DND-41 (cell line): ENCODE measurements at regions not wholly inside any gene's neighbourhood (a gene's known extent, or its start where the extent isn't known, plus 50 kb on each side); places are given as distances from the start of the nearest gene placed in this dataset.

Experiments
- EZH2 ChIP-seq: IDR thresholded peaks from 3 replicates; pipeline ENCODE4 v1.6.1; 2012; ENCODE audit warnings: borderline replicate concordance, low read depth, mild to moderate bottlenecking, moderate library complexity, low read length, inconsistent platforms; ENCODE audit not compliant: severe bottlenecking
- TF ChIP-seq, protein P1 (sequence below): IDR thresholded peaks from 2 replicates; pipeline ENCODE4 v1.5.1; 2012; ENCODE audit warnings: borderline replicate concordance, low read length, moderate library complexity, mild to moderate bottlenecking; ENCODE audit not compliant: poor library complexity, severe bottlenecking; ENCODE audit errors: extremely low read depth

GRCh38 chr11:128397362-128397761 lies 190.0 kb downstream of the ETS1 start:
- TF ChIP-seq, protein P1, sequence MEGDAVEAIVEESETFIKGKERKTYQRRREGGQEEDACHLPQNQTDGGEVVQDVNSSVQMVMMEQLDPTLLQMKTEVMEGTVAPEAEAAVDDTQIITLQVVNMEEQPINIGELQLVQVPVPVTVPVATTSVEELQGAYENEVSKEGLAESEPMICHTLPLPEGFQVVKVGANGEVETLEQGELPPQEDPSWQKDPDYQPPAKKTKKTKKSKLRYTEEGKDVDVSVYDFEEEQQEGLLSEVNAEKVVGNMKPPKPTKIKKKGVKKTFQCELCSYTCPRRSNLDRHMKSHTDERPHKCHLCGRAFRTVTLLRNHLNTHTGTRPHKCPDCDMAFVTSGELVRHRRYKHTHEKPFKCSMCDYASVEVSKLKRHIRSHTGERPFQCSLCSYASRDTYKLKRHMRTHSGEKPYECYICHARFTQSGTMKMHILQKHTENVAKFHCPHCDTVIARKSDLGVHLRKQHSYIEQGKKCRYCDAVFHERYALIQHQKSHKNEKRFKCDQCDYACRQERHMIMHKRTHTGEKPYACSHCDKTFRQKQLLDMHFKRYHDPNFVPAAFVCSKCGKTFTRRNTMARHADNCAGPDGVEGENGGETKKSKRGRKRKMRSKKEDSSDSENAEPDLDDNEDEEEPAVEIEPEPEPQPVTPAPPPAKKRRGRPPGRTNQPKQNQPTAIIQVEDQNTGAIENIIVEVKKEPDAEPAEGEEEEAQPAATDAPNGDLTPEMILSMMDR, result no peak
- no peak for TF ChIP-seq EZH2
